GM12878 (cell line): ENCODE measurements at regions not wholly inside any gene's neighbourhood (a gene's known extent, or its start where the extent isn't known, plus 50 kb on each side); places are given as distances from the start of the nearest gene placed in this dataset.

Source experiments
- ATAC-seq: fragments of 200-7000 bp; cut with Tn5 transposase; 3 replicates; pipeline ENCODE4 v1.9.1; 2020; ENCODE audit warnings: mild to moderate bottlenecking, moderate library complexity
- BruUV-seq: library from RNA; stranded (reverse); fragments of 400-500 nt; replicated peaks from 2 replicates; lab custom pipeline; 2021; lab: Mats Ljungman, UMichigan
- CTCF ChIA-PET: fragments of 300-600 bp; sonication (Branson Sonifier 250); formaldehyde crosslinking; extraction: SDS; loops from one replicate; lab custom pipeline; 2021; ENCODE audit warnings: inconsistent platforms; lab: Yijun Ruan, JAX
- POLR2A ChIA-PET: fragments of 350-600 bp; formaldehyde crosslinking; extraction: SDS; loops from one replicate; lab custom pipeline; 2021; ENCODE audit warnings: inconsistent platforms; lab: Charles Lee
- RAD21 ChIA-PET: fragments of 300-600 bp; sonication (Branson Sonifier 250); formaldehyde crosslinking; loops from one replicate; lab custom pipeline; 2023; ENCODE audit warnings: antibody characterized with exemption; ENCODE audit not compliant: unreplicated experiment; lab: Charles Lee
- SMC1A ChIA-PET: fragments of 300-600 bp; sonication (Branson Sonifier 250); formaldehyde crosslinking; loops from one replicate; lab custom pipeline; 2023; ENCODE audit not compliant: unreplicated experiment, uncharacterized antibody; lab: Charles Lee
- DNase-seq: peaks from one replicate; pipeline ENCODE4 v3.0.0-alpha.2; 2011; ENCODE audit warnings: low read depth, low spot score
- FAIRE-seq: peaks from 3 replicates; lab custom pipeline; 2011; peaks lifted over from hg19 to GRCh38; lab: Jason Lieb, UNC
- H2AFZ ChIP-seq: 2 replicates; pipeline ENCODE4 v1.6.0; 2011; ENCODE audit warnings: low read depth, low read length, control low read depth; ENCODE audit not compliant: control insufficient read depth
- H3K27ac ChIP-seq: 2 replicates; pipeline ENCODE4 v1.5.1; 2011; ENCODE audit warnings: control low read depth; ENCODE audit not compliant: control insufficient read depth, insufficient read depth
- H3K27me3 ChIP-seq, 2 experiments: replicated peaks in 1 of 2; 2 replicates each; pipeline versions ENCODE4 v1.6.0 to v1.6.1; 2011; ENCODE audit warnings: low read length in 1 of 2; ENCODE audit not compliant: control insufficient read depth in 2 of 2, insufficient read depth in 2 of 2
- H3K36me3 ChIP-seq, 2 experiments: 2 replicates each; pipeline ENCODE4 v1.5.1; 2011; ENCODE audit warnings: low read length in 1 of 2; ENCODE audit not compliant: control insufficient read depth in 2 of 2, insufficient read depth in 2 of 2
- H3K4me1 ChIP-seq: 2 replicates; pipeline ENCODE4 v1.6.1; 2011; ENCODE audit warnings: mild to moderate bottlenecking, low read length, moderate library complexity, mixed read lengths; ENCODE audit not compliant: control insufficient read depth, insufficient read depth
- H3K4me2 ChIP-seq: 2 replicates; pipeline ENCODE4 v1.6.0; 2011; ENCODE audit warnings: control low read depth; ENCODE audit not compliant: control insufficient read depth, insufficient read depth
- H3K4me3 ChIP-seq: fragments of 200-600 bp; sonication (generic); 2 replicates; pipeline ENCODE4 v1.5.1; 2016
- H3K79me2 ChIP-seq: 2 replicates; pipeline ENCODE4 v1.6.0; 2011; ENCODE audit warnings: low read length; ENCODE audit not compliant: control insufficient read depth, insufficient read depth
- H3K9ac ChIP-seq: 2 replicates; pipeline ENCODE4 v1.8.0; 2011; ENCODE audit warnings: low read length, control low read depth, mixed read lengths; ENCODE audit not compliant: control insufficient read depth, insufficient read depth
- H3K9me3 ChIP-seq: replicated peaks from 3 replicates; pipeline ENCODE4 v1.5.1; 2011; ENCODE audit warnings: mild to moderate bottlenecking, low read length; ENCODE audit not compliant: control insufficient read depth, insufficient read depth
- H4K20me1 ChIP-seq: 2 replicates; pipeline ENCODE4 v1.6.0; 2011; ENCODE audit not compliant: control insufficient read depth, insufficient read depth
- CBX5 ChIP-seq: sonication (generic); IDR thresholded peaks from 2 replicates; pipeline ENCODE4 v1.6.1; 2016; ENCODE audit warnings: low read depth, moderate library complexity, mild to moderate bottlenecking, inconsistent platforms
- E2F4 ChIP-seq: IDR thresholded peaks from 2 replicates; pipeline ENCODE4 v1.6.1; 2012; ENCODE audit warnings: low read depth, low read length, improper control_type of control experiment
- NFIC ChIP-seq: IDR thresholded peaks from 2 replicates; pipeline ENCODE4 v1.6.1; 2012; ENCODE audit warnings: low read depth, mild to moderate bottlenecking, inconsistent platforms, low read length, moderate library complexity
- SUZ12 ChIP-seq: fragments of 200-600 bp; sonication (generic); IDR thresholded peaks from one replicate; pipeline ENCODE4 v1.6.1; 2018; ENCODE audit warnings: antibody characterized with exemption, mild to moderate bottlenecking; ENCODE audit not compliant: unreplicated experiment
- WGBS: methylation state at CpG from one replicate; pipeline ENCODE4 v1.1.6; 2016; ENCODE audit warnings: low lambda C conversion rate; ENCODE audit not compliant: insufficient replicate concordance, insufficient coverage; ENCODE audit errors: missing lambda C conversion rate; 5-methylcytosine and 5-hydroxymethylcytosine counted together
- in situ Hi-C: fragments of 300-500 bp; cut with MboI; formaldehyde crosslinking; loops from 9 replicates; pipeline ENCODE4 v1.14.3; 2018; ENCODE audit warnings: mixed read lengths
- intact Hi-C: fragments of 100-400 bp; cut with micrococcal nuclease; formaldehyde crosslinking; loops from one replicate; pipeline ENCODE4 v1.14.2; 2022; ENCODE audit not compliant: unreplicated experiment
- TF ChIP-seq, protein P1 (sequence below): IDR thresholded peaks from 2 replicates; pipeline ENCODE4 v1.6.1; 2012; ENCODE audit warnings: mild to moderate bottlenecking, low read depth, low read length

- no peak for ATAC-seq
- Histone ChIP-seq H3K9ac (no peak overlapping the region), H3K4me3 (no peak overlapping the region)
- in situ Hi-C loops = no loop called here
- no peak for FAIRE-seq
- TF ChIP-seq SUZ12 (no peak), E2F4 (no peak), NFIC (no peak), CBX5 (no peak)
- TF ChIP-seq, protein P1, sequence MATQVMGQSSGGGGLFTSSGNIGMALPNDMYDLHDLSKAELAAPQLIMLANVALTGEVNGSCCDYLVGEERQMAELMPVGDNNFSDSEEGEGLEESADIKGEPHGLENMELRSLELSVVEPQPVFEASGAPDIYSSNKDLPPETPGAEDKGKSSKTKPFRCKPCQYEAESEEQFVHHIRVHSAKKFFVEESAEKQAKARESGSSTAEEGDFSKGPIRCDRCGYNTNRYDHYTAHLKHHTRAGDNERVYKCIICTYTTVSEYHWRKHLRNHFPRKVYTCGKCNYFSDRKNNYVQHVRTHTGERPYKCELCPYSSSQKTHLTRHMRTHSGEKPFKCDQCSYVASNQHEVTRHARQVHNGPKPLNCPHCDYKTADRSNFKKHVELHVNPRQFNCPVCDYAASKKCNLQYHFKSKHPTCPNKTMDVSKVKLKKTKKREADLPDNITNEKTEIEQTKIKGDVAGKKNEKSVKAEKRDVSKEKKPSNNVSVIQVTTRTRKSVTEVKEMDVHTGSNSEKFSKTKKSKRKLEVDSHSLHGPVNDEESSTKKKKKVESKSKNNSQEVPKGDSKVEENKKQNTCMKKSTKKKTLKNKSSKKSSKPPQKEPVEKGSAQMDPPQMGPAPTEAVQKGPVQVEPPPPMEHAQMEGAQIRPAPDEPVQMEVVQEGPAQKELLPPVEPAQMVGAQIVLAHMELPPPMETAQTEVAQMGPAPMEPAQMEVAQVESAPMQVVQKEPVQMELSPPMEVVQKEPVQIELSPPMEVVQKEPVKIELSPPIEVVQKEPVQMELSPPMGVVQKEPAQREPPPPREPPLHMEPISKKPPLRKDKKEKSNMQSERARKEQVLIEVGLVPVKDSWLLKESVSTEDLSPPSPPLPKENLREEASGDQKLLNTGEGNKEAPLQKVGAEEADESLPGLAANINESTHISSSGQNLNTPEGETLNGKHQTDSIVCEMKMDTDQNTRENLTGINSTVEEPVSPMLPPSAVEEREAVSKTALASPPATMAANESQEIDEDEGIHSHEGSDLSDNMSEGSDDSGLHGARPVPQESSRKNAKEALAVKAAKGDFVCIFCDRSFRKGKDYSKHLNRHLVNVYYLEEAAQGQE = no peak
- TF ChIP-seq, all 136 proteins: peak for 0
- intact Hi-C loops = no loop called here
- H3K4me1 ChIP-seq = peaks cover 5% of the 10 kb centered on the region
- H3K27ac ChIP-seq = no peak overlapping the region
- no peaks in the 10 kb centered on the region for H3K36me3 ChIP-seq
- SMC1A ChIA-PET = interaction anchor here (1.2 to 1.9 kb wide), 4 partner anchors 9 to 82 kb away, joined by 3 to 7 read pairs (median 4); no protein-coding TSS in a partner anchor
- RAD21 ChIA-PET = interaction anchor here (1.3 to 1.8 kb wide), 3 partner anchors 37 to 163 kb away, joined by 3 to 5 read pairs (median 5); no protein-coding TSS in a partner anchor
- no peak for DNase-seq
- 0% methylated on average over 2 of the region's 2 CpGs for WGBS
- H3K79me2 ChIP-seq = no peaks in the 10 kb centered on the region
- no peak overlapping the region for H3K4me2 ChIP-seq
- no peak overlapping the region for H2AFZ ChIP-seq
- no peaks in the 10 kb centered on the region for H3K27me3 ChIP-seq
- CTCF ChIA-PET = no interaction called here
- H3K9me3 ChIP-seq = no peaks in the 10 kb centered on the region; the same call in 2 of the 3 replicates
- POLR2A ChIA-PET = interaction anchor here (0.6 kb wide), 1 partner anchor 1140 kb away, joined by 3 read pairs; no protein-coding TSS in a partner anchor
- H4K20me1 ChIP-seq = no peaks in the 10 kb centered on the region
- no TSS peak for BruUV-seq
Measured at GRCh38 chr2:30371028-30371689, 75.9 kb upstream of the LCLAT1 start.
